ENCODE measurements at regions not wholly inside any gene's neighbourhood (a gene's known extent, or its start where the extent isn't known, plus 50 kb on each side); places are given as distances from the start of the nearest gene placed in this dataset.

- H2AFZ ChIP-seq (ENCODE audit: low read length): no peak overlapping the region
- H4K20me1 ChIP-seq (ENCODE audit: insufficient read depth, low read length): no peaks in the 10 kb centered on the region
- no peak overlapping the region for H3K4me3 ChIP-seq (ENCODE audit: low read depth, low read length, poor library complexity, severe bottlenecking)
- intact Hi-C loops (cut with micrococcal nuclease; ENCODE audit: unreplicated experiment): no loop called here
- H3K79me2 ChIP-seq (ENCODE audit: insufficient read depth, low read depth, low read length): no peaks in the 10 kb centered on the region
- no peaks in the 10 kb centered on the region for H3K4me1 ChIP-seq (ENCODE audit: insufficient read depth, low read length, poor library complexity, severe bottlenecking)
- ChIA-PET CTCF (ENCODE audit: unreplicated experiment) (no interaction called here), POLR2A (interaction anchor here (0.6 to 1.5 kb wide), 3 partner anchors 8 to 41 kb away, joined by 3 to 7 read pairs (median 3); no protein-coding TSS in a partner anchor)
- no TSS peak for BruUV-seq (replicated peaks)
- DNase-seq (ENCODE audit: low spot score): no peak
- no peak overlapping the region for H3K27ac ChIP-seq (ENCODE audit: low read depth, low read length, poor library complexity, severe bottlenecking)
- H3K36me3 ChIP-seq (ENCODE audit: insufficient read depth, low read length): no peaks in the 10 kb centered on the region
- H3K4me2 ChIP-seq (ENCODE audit: low read length): no peak overlapping the region
- no peaks in the 10 kb centered on the region for H3K9me2 ChIP-seq (ENCODE audit: insufficient read depth, low read length)
- no peaks in the 10 kb centered on the region for H3K9me3 ChIP-seq (ENCODE audit: low read length)
- TF ChIP-seq CTCF (conservative IDR thresholded peaks at IDR 0.05; ENCODE audit: low read length) (no peak), EZH2phosphoT487 (IDR thresholded peaks at IDR 0.05; ENCODE audit: borderline replicate concordance, low read depth, low read length) (no peak)
Observed at GRCh38 chr5:106648401-106648800, 1022.3 kb downstream of the EFNA5 start.

DNA sequence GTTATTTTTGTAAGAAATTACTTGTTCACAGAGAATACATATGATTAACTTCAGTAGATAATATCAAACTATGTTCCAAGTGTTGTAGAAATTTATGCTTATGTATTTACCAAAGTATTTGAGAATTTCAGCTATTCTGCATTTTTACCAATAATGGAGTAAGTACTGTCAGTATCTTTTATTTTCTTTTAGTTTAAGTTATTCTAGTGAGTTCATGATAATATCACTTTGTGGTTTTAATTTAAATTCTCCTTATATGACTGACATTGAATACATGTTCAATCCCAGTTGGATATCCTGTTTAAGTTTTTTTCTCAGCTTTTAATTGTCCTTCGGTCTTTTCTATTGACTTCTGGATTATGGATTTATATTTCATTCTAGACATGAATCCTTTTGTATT, 1024.6 kb downstream of the EFNA5 start:
- no peak overlapping the region for H2AFZ ChIP-seq (ENCODE audit: low read length)
- TF ChIP-seq EZH2phosphoT487 (IDR thresholded peaks at IDR 0.05; ENCODE audit: borderline replicate concordance, low read depth, low read length) (no peak), CTCF (conservative IDR thresholded peaks at IDR 0.05; ENCODE audit: low read length) (no peak)
- no TSS peak for BruUV-seq (replicated peaks)
- no peak for DNase-seq (ENCODE audit: low spot score)
- H3K9me2 ChIP-seq (ENCODE audit: insufficient read depth, low read length): no peaks in the 10 kb centered on the region
- H4K20me1 ChIP-seq (ENCODE audit: insufficient read depth, low read length): no peaks in the 10 kb centered on the region
- H3K79me2 ChIP-seq (ENCODE audit: insufficient read depth, low read depth, low read length): no peaks in the 10 kb centered on the region
- intact Hi-C loops (cut with micrococcal nuclease; ENCODE audit: unreplicated experiment): no loop called here
- no peaks in the 10 kb centered on the region for H3K4me1 ChIP-seq (ENCODE audit: insufficient read depth, low read length, poor library complexity, severe bottlenecking)
- no peaks in the 10 kb centered on the region for H3K36me3 ChIP-seq (ENCODE audit: insufficient read depth, low read length)
- no peak overlapping the region for H3K4me3 ChIP-seq (ENCODE audit: low read depth, low read length, poor library complexity, severe bottlenecking)
- no peak overlapping the region for H3K27ac ChIP-seq (ENCODE audit: low read depth, low read length, poor library complexity, severe bottlenecking)
- CTCF ChIA-PET (ENCODE audit: unreplicated experiment): no interaction called here
- POLR2A ChIA-PET: no interaction called here
- H3K9me3 ChIP-seq (ENCODE audit: low read length): no peaks in the 10 kb centered on the region
- H3K4me2 ChIP-seq (ENCODE audit: low read length): no peak overlapping the region

- Histone ChIP-seq H3K36me3 (ENCODE audit: insufficient read depth, low read length) (no peaks in the 10 kb centered on the region), H3K27ac (ENCODE audit: low read depth, low read length, poor library complexity, severe bottlenecking) (no peak overlapping the region), H3K9me3 (ENCODE audit: low read length) (no peaks in the 10 kb centered on the region), H3K4me2 (ENCODE audit: low read length) (no peak overlapping the region), H2AFZ (ENCODE audit: low read length) (no peak overlapping the region), H3K4me3 (ENCODE audit: low read depth, low read length, poor library complexity, severe bottlenecking) (no peak overlapping the region), H3K9me2 (ENCODE audit: insufficient read depth, low read length) (no peaks in the 10 kb centered on the region), H3K79me2 (ENCODE audit: insufficient read depth, low read depth, low read length) (no peaks in the 10 kb centered on the region), H3K4me1 (ENCODE audit: insufficient read depth, low read length, poor library complexity, severe bottlenecking) (no peaks in the 10 kb centered on the region), H4K20me1 (ENCODE audit: insufficient read depth, low read length) (no peaks in the 10 kb centered on the region)
- ChIA-PET CTCF (ENCODE audit: unreplicated experiment) (no interaction called here), POLR2A (no interaction called here)
- no TSS peak for BruUV-seq (replicated peaks)
- no peak for DNase-seq (ENCODE audit: low spot score)
- TF ChIP-seq EZH2phosphoT487 (IDR thresholded peaks at IDR 0.05; ENCODE audit: borderline replicate concordance, low read depth, low read length): no peak
- TF ChIP-seq CTCF (conservative IDR thresholded peaks at IDR 0.05; ENCODE audit: low read length): no peak
- intact Hi-C loops (cut with micrococcal nuclease; ENCODE audit: unreplicated experiment): no loop called here
Observed at GRCh38 chr5:106640511-106640910, 1030.2 kb downstream of the EFNA5 start.
